ENCODE measurements at regions not wholly inside any gene's neighbourhood (a gene's known extent, or its start where the extent isn't known, plus 50 kb on each side); places are given as distances from the start of the nearest gene placed in this dataset.

- no peak for TF ChIP-seq POLR2AphosphoS5 (IDR thresholded peaks at IDR 0.05; ENCODE audit: borderline replicate concordance, low read depth, low read length)
- no peak for TF ChIP-seq EZH2 (IDR thresholded peaks at IDR 0.05)
These were observed 331.4 kb upstream of the AZI2 start for GRCh38 chr3:28680050-28680449.

All from SK-N-MC (cell line).